NCI-H1694 treated with DMSO at 0.1 percent for 48 hours (cell line): ENCODE measurements at regions not wholly inside any gene's neighbourhood (a gene's known extent, or its start where the extent isn't known, plus 50 kb on each side); places are given as distances from the start of the nearest gene placed in this dataset.
"Not testable (repeated sequence)": the region's sequence is repeated elsewhere in the genome, so short reads cannot be mapped to it uniquely, and the experiment has no call there.

ENCODE experiments used
- DNase-seq: peaks from one replicate; lab custom pipeline; 2025; lab: John Stamatoyannopoulos, UW

- DNase-seq: peak; percentile 58
Observed at GRCh38 chr5:163569284-163569683, 63.9 kb downstream of the MAT2B start.

GRCh38 chr5:163571744-163572143 is 66.3 kb downstream of the MAT2B start:
- no peak for DNase-seq

GRCh38 chr5:163574472-163575440 is 69.3 kb downstream of the MAT2B start:
- DNase-seq: no peak

- no peak for DNase-seq
Observed at GRCh38 chr5:163578652-163579051, 73.2 kb downstream of the MAT2B start.

GRCh38 chr5:163579729-163580128 is 74.3 kb downstream of the MAT2B start:
- no peak for DNase-seq

- no peak for DNase-seq
Observed at GRCh38 chr5:163580516-163580915, 75.1 kb downstream of the MAT2B start.

GRCh38 chr5:163583491-163584153 is 78.2 kb downstream of the MAT2B start:
- DNase-seq: not testable (repeated sequence)

- DNase-seq: no peak
Observed at GRCh38 chr5:163585206-163585605, 79.8 kb downstream of the MAT2B start.

GRCh38 chr5:163586531-163586956 is 81.1 kb downstream of the MAT2B start:
- no peak for DNase-seq

- DNase-seq: no peak
Observed at GRCh38 chr5:163594951-163595350, 89.5 kb downstream of the MAT2B start.

- DNase-seq: no peak
Observed at GRCh38 chr5:163595932-163596607, 90.7 kb downstream of the MAT2B start.

- DNase-seq: no peak
Observed at GRCh38 chr5:163596608-163597315, 91.3 kb downstream of the MAT2B start.

GRCh38 chr5:163604013-163604412 is 98.6 kb downstream of the MAT2B start:
- DNase-seq: no peak

GRCh38 chr5:163607256-163607655 is 101.8 kb downstream of the MAT2B start:
- DNase-seq: no peak

- DNase-seq: no peak
Observed at GRCh38 chr5:163608621-163609020, 103.2 kb downstream of the MAT2B start.

GRCh38 chr5:163609910-163610309 is 104.5 kb downstream of the MAT2B start:
- no peak for DNase-seq

- DNase-seq: peak; percentile 58
Observed at GRCh38 chr5:163612358-163613149, 107.1 kb downstream of the MAT2B start.

GRCh38 chr5:163613150-163613442 is 107.7 kb downstream of the MAT2B start:
- DNase-seq: no peak

- no peak for DNase-seq
Observed at GRCh38 chr5:163614787-163615186, 109.4 kb downstream of the MAT2B start.

- no peak for DNase-seq
Observed at GRCh38 chr5:163619273-163619934, 114.0 kb downstream of the MAT2B start.

- peak; percentile 53 for DNase-seq
Observed at GRCh38 chr5:163619951-163620350, 114.5 kb downstream of the MAT2B start.
